Naive thymus-derived CD8-positive, alpha-beta T cell (primary cell): ENCODE measurements at regions not wholly inside any gene's neighbourhood (a gene's known extent, or its start where the extent isn't known, plus 50 kb on each side); places are given as distances from the start of the nearest gene placed in this dataset.

ENCODE experiments used
- ATAC-seq, 2 donors: fragments of 150-1000 bp; cut with Tn5 transposase in 1 of 2; sonication (Bioruptor Pico), chemical (Tn5 transposase) in 1 of 2; 1 replicate in 1 of 2; 2 replicates in 1 of 2; pipeline ENCODE4 v1.10.0; 2021; ENCODE audit warnings: mild to moderate bottlenecking in 2 of 2, moderate library complexity in 2 of 2
- POLR2A ChIA-PET: fragments of 350-600 bp; sonication (Branson Sonifier 250); formaldehyde crosslinking; loops from one replicate; lab custom pipeline; 2021; ENCODE audit warnings: antibody characterized with exemption; lab: Charles Lee
- DNase-seq, 10 donors: peaks; one replicate each; pipeline versions ENCODE4 v3.0.0 to v3.0.0-alpha.2; 2020 to 2022
- H3K27ac Mint-ChIP-seq, 10 donors: one replicate each; pipeline ENCODE4 v1.8.0; 2020 to 2022; ENCODE audit warnings: mild to moderate bottlenecking in 10 of 10, mixed read lengths in 10 of 10, moderate library complexity in 4 of 10, inconsistent platforms in 1 of 10
- H3K27me3 Mint-ChIP-seq, 5 donors: one replicate each; pipeline ENCODE4 v1.8.0; 2021 to 2022; ENCODE audit warnings: mixed read lengths in 5 of 5
- H3K36me3 Mint-ChIP-seq, 3 donors: one replicate each; pipeline ENCODE4 v1.8.0; 2020 to 2022; ENCODE audit warnings: mixed read lengths in 3 of 3, mild to moderate bottlenecking in 2 of 3, inconsistent platforms in 1 of 3
- H3K4me1 Mint-ChIP-seq, 4 donors: one replicate each; pipeline ENCODE4 v1.8.0; 2021 to 2022; ENCODE audit warnings: mixed read lengths in 4 of 4
- H3K4me3 Mint-ChIP-seq, 10 donors: one replicate each; pipeline ENCODE4 v1.8.0; 2020 to 2022; ENCODE audit warnings: mild to moderate bottlenecking in 10 of 10, mixed read lengths in 10 of 10, moderate library complexity in 6 of 10, inconsistent platforms in 1 of 10
- H3K9me3 Mint-ChIP-seq, 9 donors: one replicate each; pipeline ENCODE4 v1.8.0; 2020 to 2022; ENCODE audit warnings: mixed read lengths in 9 of 9, mild to moderate bottlenecking in 3 of 9, inconsistent platforms in 1 of 9, moderate library complexity in 1 of 9

DNA sequence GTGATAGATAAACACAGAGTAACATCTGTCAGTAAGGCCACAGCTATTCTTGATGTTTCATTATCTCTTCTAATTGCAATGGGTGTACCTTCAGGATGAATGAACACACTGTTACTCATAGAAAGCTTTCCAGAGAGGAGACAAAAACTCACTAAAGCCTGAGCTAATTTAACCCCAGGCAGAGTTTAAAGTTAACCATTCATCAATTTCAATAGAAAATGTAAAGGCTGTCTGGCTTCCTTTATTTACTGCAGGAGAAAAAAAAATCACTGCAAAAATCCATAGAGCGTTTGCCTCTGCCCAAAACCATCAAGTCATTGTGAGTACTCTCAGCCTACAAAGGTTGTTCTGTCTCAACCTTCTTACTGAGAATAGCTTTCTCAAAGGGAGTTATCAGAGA lies 376.9 kb downstream of the PPP4R3C start:
- peaks cover 0 to 9% (median 0%) of the 10 kb centered on the region in 9 donors for H3K9me3 Mint-ChIP-seq
- ATAC-seq, result no peak
- H3K36me3 Mint-ChIP-seq, result no peaks in the 10 kb centered on the region
- H3K27ac Mint-ChIP-seq, result no peak overlapping the region
- H3K4me1 Mint-ChIP-seq, result no peaks in the 10 kb centered on the region
- H3K27me3 Mint-ChIP-seq, result no peaks in the 10 kb centered on the region
- H3K4me3 Mint-ChIP-seq, result no peak overlapping the region
- POLR2A ChIA-PET, result no interaction called here
- no peak for DNase-seq

- DNase-seq (no peak), ATAC-seq (no peak)
- H3K27ac Mint-ChIP-seq, result no peak overlapping the region
- H3K4me3 Mint-ChIP-seq, result no peak overlapping the region
- no peaks in the 10 kb centered on the region for H3K27me3 Mint-ChIP-seq
- H3K4me1 Mint-ChIP-seq, result no peaks in the 10 kb centered on the region
- H3K36me3 Mint-ChIP-seq, result no peaks in the 10 kb centered on the region
- peaks cover 0 to 9% (median 0%) of the 10 kb centered on the region in 9 donors for H3K9me3 Mint-ChIP-seq
- POLR2A ChIA-PET, result no interaction called here
These were observed 377.8 kb downstream of the PPP4R3C start for GRCh38 chrX:27085346-27085745.

- Mint-ChIP-seq H3K4me3 (no peak overlapping the region), H3K27me3 (no peaks in the 10 kb centered on the region), H3K27ac (no peak overlapping the region), H3K9me3 (peaks cover 0 to 13% (median 0%) of the 10 kb centered on the region in 9 donors), H3K4me1 (no peaks in the 10 kb centered on the region), H3K36me3 (no peaks in the 10 kb centered on the region)
- ATAC-seq (no peak), DNase-seq (no peak)
- POLR2A ChIA-PET, result no interaction called here
These were observed 384.8 kb downstream of the PPP4R3C start for GRCh38 chrX:27078371-27078770.

GRCh38 chrX:27057883-27058282 lies 405.3 kb downstream of the PPP4R3C start:
- no peak overlapping the region for H3K4me3 Mint-ChIP-seq
- ATAC-seq, result no peak
- no peak for DNase-seq
- POLR2A ChIA-PET, result no interaction called here
- no peaks in the 10 kb centered on the region for H3K36me3 Mint-ChIP-seq
- peaks cover 0 to 2% (median 0%) of the 10 kb centered on the region in 9 donors for H3K9me3 Mint-ChIP-seq
- no peak overlapping the region for H3K27ac Mint-ChIP-seq
- no peaks in the 10 kb centered on the region for H3K4me1 Mint-ChIP-seq
- no peaks in the 10 kb centered on the region for H3K27me3 Mint-ChIP-seq

GRCh38 chrX:27039332-27039731 lies 423.8 kb downstream of the PPP4R3C start:
- H3K4me3 Mint-ChIP-seq, result no peak overlapping the region
- POLR2A ChIA-PET, result no interaction called here

DNA sequence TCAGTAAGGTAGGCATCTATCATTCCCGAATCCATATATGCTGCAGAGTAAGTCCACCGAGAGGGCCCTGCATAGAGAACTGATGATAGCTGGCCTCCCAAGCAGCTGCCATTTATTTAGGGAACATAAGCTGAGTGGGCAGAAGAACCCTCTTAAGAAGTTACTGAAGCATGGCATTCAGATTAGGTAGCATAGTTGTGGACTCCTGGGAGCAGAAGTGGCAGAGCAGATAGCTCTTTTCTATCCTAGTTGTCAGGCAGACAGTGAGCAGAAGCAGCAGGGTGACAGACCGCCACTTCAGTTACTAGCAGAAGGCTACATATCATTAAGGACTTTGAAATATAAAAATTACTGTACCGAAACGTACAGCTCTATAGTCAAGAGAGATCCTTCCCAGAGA lies 454.7 kb downstream of the PPP4R3C start:
- H3K4me1 Mint-ChIP-seq, result no peaks in the 10 kb centered on the region

More at GRCh38 chrX:27039332-27039731, 423.8 kb downstream of the PPP4R3C start:
- H3K9me3 Mint-ChIP-seq, result peaks cover 0 to 12% (median 0%) of the 10 kb centered on the region in 9 donors
- H3K4me1 Mint-ChIP-seq, result no peaks in the 10 kb centered on the region
- DNase-seq (no peak), ATAC-seq (no peak)
- no peak overlapping the region for H3K27ac Mint-ChIP-seq
- no peaks in the 10 kb centered on the region for H3K36me3 Mint-ChIP-seq
- H3K27me3 Mint-ChIP-seq, result no peaks in the 10 kb centered on the region

DNA sequence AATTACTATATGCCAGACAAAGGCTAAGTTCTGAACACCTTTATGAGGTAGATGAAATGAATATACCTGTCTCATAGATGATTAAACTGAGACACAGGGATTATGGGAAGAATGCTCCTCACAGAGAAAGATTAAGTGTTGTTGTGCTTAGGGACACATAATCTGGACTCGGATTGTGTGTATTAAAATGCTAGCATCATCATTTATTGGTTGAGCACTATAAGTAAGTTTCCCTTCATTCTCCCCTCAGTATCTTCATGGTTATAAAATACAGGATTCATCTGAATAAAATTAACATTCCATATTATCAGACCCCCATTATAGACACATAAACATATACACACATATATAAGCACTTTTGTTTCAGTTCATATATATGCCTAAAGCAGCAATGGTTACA lies 463.5 kb downstream of the PPP4R3C start:
- Mint-ChIP-seq H3K27ac (no peak overlapping the region), H3K27me3 (no peaks in the 10 kb centered on the region), H3K4me1 (no peaks in the 10 kb centered on the region), H3K9me3 (peaks cover 0 to 41% (median 5%) of the 10 kb centered on the region in 9 donors), H3K4me3 (no peak overlapping the region), H3K36me3 (peaks cover 0 to 5% (median 0%) of the 10 kb centered on the region in 3 donors)
- POLR2A ChIA-PET, result no interaction called here
- no peak for ATAC-seq
- no peak for DNase-seq

More for the DNA sequence above, 454.7 kb downstream of the PPP4R3C start:
- no peak for ATAC-seq
- Mint-ChIP-seq H3K27ac (no peak overlapping the region), H3K4me3 (no peak overlapping the region), H3K36me3 (no peaks in the 10 kb centered on the region), H3K27me3 (no peaks in the 10 kb centered on the region), H3K9me3 (peaks cover 0 to 14% (median 4%) of the 10 kb centered on the region in 9 donors)
- POLR2A ChIA-PET, result no interaction called here
- DNase-seq, result no peak

DNA sequence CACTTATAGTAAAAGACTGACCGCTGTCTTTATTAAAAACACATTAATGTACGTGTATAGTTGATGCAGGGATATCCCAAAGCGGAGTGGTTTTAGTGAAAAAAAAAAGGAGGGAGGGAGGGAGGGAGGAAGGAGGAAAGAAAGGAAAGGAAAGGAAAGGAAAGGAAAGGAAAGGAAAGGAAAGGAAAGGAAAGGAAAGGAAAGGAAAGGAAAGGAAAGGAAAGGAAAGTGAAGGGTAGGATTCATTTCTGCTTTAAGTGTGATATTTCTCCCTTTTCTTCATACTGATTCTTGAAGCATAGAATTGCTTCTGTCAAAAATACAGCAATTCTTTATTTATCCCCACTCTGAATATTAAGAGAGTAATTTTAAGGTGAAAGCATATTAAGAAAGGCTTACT lies 504.9 kb downstream of the PPP4R3C start:
- Mint-ChIP-seq H3K27ac (no peak overlapping the region), H3K27me3 (no peaks in the 10 kb centered on the region)

DNA sequence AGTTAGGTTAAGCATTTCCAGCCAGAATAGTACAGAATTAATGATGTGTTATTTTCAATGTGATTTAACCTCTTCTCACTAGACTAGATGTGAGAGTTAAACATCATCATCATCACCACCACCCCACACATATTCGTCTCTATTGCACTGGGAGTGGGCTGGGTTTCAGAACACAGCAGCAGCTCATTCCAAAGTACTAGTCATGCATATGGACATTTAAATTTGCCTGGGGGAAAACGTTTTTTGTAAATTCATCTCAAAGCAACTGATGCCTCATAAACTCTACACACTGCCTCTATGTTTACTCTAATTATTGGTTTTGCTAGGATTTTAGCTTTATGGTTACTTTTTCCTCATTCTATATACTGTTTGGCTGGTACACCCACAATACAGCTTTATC lies 509.1 kb downstream of the PPP4R3C start:
- POLR2A ChIA-PET, result no interaction called here

More for the DNA sequence above, 504.9 kb downstream of the PPP4R3C start:
- Mint-ChIP-seq H3K4me1 (no peaks in the 10 kb centered on the region), H3K9me3 (peaks cover 0 to 9% (median 0%) of the 10 kb centered on the region in 9 donors), H3K36me3 (no peaks in the 10 kb centered on the region), H3K4me3 (no peak overlapping the region)
- no peak for ATAC-seq
- POLR2A ChIA-PET, result no interaction called here
- DNase-seq, result no peak

GRCh38 chrX:26952213-26952612 lies 510.9 kb downstream of the PPP4R3C start:
- peaks cover 0 to 15% (median 3%) of the 10 kb centered on the region in 9 donors for H3K9me3 Mint-ChIP-seq
- DNase-seq (no peak), ATAC-seq (no peak)
- no peaks in the 10 kb centered on the region for H3K4me1 Mint-ChIP-seq
- H3K27me3 Mint-ChIP-seq, result no peaks in the 10 kb centered on the region
- no peak overlapping the region for H3K27ac Mint-ChIP-seq
- H3K36me3 Mint-ChIP-seq, result peaks cover 0 to 9% (median 0%) of the 10 kb centered on the region in 3 donors
- H3K4me3 Mint-ChIP-seq, result no peak overlapping the region
- POLR2A ChIA-PET, result no interaction called here

More for the DNA sequence above, 509.1 kb downstream of the PPP4R3C start:
- Mint-ChIP-seq H3K4me1 (no peaks in the 10 kb centered on the region), H3K27ac (no peak overlapping the region), H3K4me3 (no peak overlapping the region), H3K36me3 (peaks cover 0 to under 1% (median 0%) of the 10 kb centered on the region in 3 donors), H3K27me3 (no peaks in the 10 kb centered on the region), H3K9me3 (peaks cover 0 to 7% (median 0%) of the 10 kb centered on the region in 9 donors)
- ATAC-seq, result no peak
- no peak for DNase-seq

- H3K27me3 Mint-ChIP-seq, result no peaks in the 10 kb centered on the region
- H3K36me3 Mint-ChIP-seq, result no peaks in the 10 kb centered on the region
- ATAC-seq (no peak), DNase-seq (no peak)
- POLR2A ChIA-PET, result no interaction called here
- no peaks in the 10 kb centered on the region for H3K9me3 Mint-ChIP-seq
- H3K4me1 Mint-ChIP-seq, result no peaks in the 10 kb centered on the region
- H3K27ac Mint-ChIP-seq, result no peak overlapping the region
- no peak overlapping the region for H3K4me3 Mint-ChIP-seq
These were observed 535.7 kb downstream of the PPP4R3C start for GRCh38 chrX:26927419-26927818.

- no peaks in the 10 kb centered on the region for H3K4me1 Mint-ChIP-seq
- H3K9me3 Mint-ChIP-seq, result no peaks in the 10 kb centered on the region
These were observed 538.1 kb downstream of the PPP4R3C start for GRCh38 chrX:26925088-26925487.

DNA sequence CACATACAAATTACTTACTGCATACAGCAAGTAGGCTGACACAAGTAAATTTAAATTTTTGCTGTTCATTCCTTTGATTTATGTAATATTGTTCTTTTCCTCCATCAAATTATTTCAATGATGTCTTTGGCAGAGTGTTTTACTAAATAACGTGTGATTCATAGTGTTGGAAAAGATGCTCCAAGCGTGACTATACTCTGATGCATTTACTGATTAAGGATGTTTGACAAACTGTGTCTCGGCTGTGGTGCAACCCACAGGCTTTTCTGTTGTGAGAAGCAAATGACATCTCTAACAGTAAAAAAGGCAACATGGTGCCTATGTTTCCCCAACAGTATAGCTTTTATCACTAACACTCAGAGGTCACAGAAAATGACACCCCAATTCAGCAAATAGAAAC lies 540.9 kb downstream of the PPP4R3C start:
- ATAC-seq (no peak), DNase-seq (no peak)
- H3K27ac Mint-ChIP-seq, result no peak overlapping the region
- no peak overlapping the region for H3K4me3 Mint-ChIP-seq
- no peaks in the 10 kb centered on the region for H3K4me1 Mint-ChIP-seq
- H3K9me3 Mint-ChIP-seq, result peaks cover 0 to 3% (median 0%) of the 10 kb centered on the region in 9 donors
- H3K36me3 Mint-ChIP-seq, result no peaks in the 10 kb centered on the region
- no peaks in the 10 kb centered on the region for H3K27me3 Mint-ChIP-seq
- POLR2A ChIA-PET, result no interaction called here

More at GRCh38 chrX:26925088-26925487, 538.1 kb downstream of the PPP4R3C start:
- Mint-ChIP-seq H3K27ac (no peak overlapping the region), H3K4me3 (no peak overlapping the region), H3K27me3 (no peaks in the 10 kb centered on the region), H3K36me3 (no peaks in the 10 kb centered on the region)
- POLR2A ChIA-PET, result no interaction called here
- no peak for DNase-seq
- no peak for ATAC-seq

DNA sequence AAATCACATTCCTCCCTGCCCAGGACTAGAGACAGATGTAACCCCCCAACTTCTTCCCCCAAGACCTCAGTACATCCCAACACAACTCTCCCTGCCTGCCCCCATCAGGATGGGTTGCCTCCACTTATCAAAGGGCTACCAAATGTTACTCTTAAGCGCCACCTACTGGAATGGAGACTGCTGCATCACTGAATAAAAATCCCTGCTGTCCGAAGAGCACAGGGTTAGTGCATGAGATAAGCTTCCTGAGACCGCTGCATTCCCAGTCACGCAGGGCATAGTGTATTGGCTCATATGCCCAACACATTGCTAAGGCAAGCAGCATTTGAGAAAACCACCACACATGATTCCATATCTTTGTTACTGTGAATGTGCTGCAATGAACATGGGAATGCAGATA lies 544.5 kb downstream of the PPP4R3C start:
- Mint-ChIP-seq H3K27ac (no peak overlapping the region), H3K4me1 (no peaks in the 10 kb centered on the region), H3K27me3 (no peaks in the 10 kb centered on the region), H3K36me3 (no peaks in the 10 kb centered on the region), H3K9me3 (peaks cover 0 to 3% (median 0%) of the 10 kb centered on the region in 9 donors), H3K4me3 (no peak overlapping the region)
- ATAC-seq (no peak), DNase-seq (no peak)
- POLR2A ChIA-PET, result no interaction called here
